ENCODE measurements at regions not wholly inside any gene's neighbourhood (a gene's known extent, or its start where the extent isn't known, plus 50 kb on each side); places are given as distances from the start of the nearest gene placed in this dataset.
A peak's percentile ranks its signal among the peaks of the same experiment; 100 is the strongest.

- intact Hi-C loops (cut with DNase I), result no loop called here
- Histone ChIP-seq H3K4me3 (no peak overlapping the region), H3K36me3 (no peaks in the 10 kb centered on the region), H3K9me3 (no peaks in the 10 kb centered on the region), H3K27me3 (replicated peaks; ENCODE audit: insufficient read depth) (no peaks in the 10 kb centered on the region), H3K4me1 (replicated peaks) (peaks cover 3% of the 10 kb centered on the region), H3K27ac (no peak overlapping the region)
- WGBS, result 18% methylated on average over 2 of the region's 2 CpGs
- TF ChIP-seq, protein P1, sequence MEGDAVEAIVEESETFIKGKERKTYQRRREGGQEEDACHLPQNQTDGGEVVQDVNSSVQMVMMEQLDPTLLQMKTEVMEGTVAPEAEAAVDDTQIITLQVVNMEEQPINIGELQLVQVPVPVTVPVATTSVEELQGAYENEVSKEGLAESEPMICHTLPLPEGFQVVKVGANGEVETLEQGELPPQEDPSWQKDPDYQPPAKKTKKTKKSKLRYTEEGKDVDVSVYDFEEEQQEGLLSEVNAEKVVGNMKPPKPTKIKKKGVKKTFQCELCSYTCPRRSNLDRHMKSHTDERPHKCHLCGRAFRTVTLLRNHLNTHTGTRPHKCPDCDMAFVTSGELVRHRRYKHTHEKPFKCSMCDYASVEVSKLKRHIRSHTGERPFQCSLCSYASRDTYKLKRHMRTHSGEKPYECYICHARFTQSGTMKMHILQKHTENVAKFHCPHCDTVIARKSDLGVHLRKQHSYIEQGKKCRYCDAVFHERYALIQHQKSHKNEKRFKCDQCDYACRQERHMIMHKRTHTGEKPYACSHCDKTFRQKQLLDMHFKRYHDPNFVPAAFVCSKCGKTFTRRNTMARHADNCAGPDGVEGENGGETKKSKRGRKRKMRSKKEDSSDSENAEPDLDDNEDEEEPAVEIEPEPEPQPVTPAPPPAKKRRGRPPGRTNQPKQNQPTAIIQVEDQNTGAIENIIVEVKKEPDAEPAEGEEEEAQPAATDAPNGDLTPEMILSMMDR (IDR thresholded peaks at IDR 0.05), result no peak
- TF ChIP-seq POLR2A (IDR thresholded peaks at IDR 0.05) (no peak), POLR2AphosphoS5 (IDR thresholded peaks at IDR 0.05) (peak; percentile 47)
- no peak for DNase-seq (ENCODE audit: low spot score)
Measured at GRCh38 chr2:240280621-240281020, 140.2 kb upstream of the OTOS start.

DNA sequence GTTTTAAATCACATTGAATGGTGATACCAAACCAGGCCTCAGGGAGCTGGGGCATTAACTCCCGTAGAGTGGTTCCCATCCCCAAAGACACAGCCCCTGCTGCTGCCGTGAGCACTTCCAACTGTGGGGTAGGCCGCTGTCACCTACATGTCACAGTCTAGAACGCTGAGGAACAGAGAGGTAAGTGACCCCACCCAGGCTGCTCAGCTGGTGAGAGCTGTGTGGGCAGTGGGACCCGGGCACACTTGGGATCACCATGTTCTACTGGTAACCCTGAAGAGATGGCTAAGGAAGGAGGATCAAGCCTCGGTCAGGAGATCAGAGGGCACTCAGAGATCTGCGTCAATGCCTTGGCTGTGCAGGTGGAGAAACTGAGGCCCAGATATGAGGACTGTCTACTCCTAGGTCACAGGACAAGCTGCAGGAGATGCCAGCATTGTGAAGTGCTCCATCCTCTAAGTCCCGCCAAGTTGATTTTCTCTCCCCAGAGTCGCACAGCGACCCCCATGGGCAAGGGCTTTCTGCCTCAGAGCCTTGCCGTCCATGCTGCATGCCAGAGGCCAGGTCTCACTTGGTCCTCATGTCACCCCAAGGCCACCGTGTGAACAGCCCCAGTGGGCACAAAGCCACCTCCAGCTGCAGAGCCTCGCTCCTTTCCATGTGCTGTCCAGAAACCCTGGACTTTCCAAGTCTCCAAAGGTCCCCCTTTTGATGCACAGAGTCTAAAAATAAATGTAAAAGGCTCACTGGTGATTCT lies 144.2 kb upstream of the OTOS start:
- intact Hi-C loops (cut with DNase I), result no loop called here
- Histone ChIP-seq H3K4me3 (no peak overlapping the region), H3K27me3 (replicated peaks; ENCODE audit: insufficient read depth) (no peaks in the 10 kb centered on the region), H3K27ac (no peak overlapping the region), H3K4me1 (replicated peaks) (no peaks in the 10 kb centered on the region), H3K36me3 (no peaks in the 10 kb centered on the region), H3K9me3 (no peaks in the 10 kb centered on the region)
- TF ChIP-seq, protein P1 (IDR thresholded peaks at IDR 0.05), result no peak
- TF ChIP-seq POLR2A (IDR thresholded peaks at IDR 0.05) (no peak), POLR2AphosphoS5 (IDR thresholded peaks at IDR 0.05) (no peak)
- DNase-seq (ENCODE audit: low spot score), result no peak
- 85% methylated on average over 13 of the region's 13 CpGs for WGBS

DNA sequence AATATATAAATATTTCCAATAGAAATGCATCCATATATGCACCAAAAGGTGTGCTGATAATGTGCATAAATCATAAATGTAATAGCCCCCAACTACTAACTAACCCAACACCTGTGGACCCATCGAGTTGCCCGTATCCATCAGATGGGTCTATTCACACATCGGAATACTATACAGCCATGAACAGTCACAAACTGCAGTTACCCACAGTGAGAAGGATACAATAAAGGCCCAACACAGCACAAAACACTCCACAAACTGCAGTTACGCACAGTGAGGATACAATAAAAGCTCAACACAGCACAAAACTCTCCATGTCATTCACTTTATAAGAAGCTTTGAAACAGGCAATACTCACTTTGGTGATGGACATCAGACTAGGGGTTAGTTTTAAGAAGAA lies 145.3 kb upstream of the OTOS start:
- H3K4me1 ChIP-seq (replicated peaks), result no peaks in the 10 kb centered on the region
- H3K9me3 ChIP-seq, result no peaks in the 10 kb centered on the region
- TF ChIP-seq, protein P1 (IDR thresholded peaks at IDR 0.05), result no peak
- no peak for TF ChIP-seq POLR2AphosphoS5 (IDR thresholded peaks at IDR 0.05)
- TF ChIP-seq POLR2A (IDR thresholded peaks at IDR 0.05), result no peak
- no peaks in the 10 kb centered on the region for H3K36me3 ChIP-seq
- 95% methylated on average over 4 of the region's 4 CpGs for WGBS
- no peaks in the 10 kb centered on the region for H3K27me3 ChIP-seq (replicated peaks; ENCODE audit: insufficient read depth)
- DNase-seq (ENCODE audit: low spot score), result no peak
- intact Hi-C loops (cut with DNase I), result no loop called here
- H3K4me3 ChIP-seq, result no peak overlapping the region
- H3K27ac ChIP-seq, result no peak overlapping the region

DNA sequence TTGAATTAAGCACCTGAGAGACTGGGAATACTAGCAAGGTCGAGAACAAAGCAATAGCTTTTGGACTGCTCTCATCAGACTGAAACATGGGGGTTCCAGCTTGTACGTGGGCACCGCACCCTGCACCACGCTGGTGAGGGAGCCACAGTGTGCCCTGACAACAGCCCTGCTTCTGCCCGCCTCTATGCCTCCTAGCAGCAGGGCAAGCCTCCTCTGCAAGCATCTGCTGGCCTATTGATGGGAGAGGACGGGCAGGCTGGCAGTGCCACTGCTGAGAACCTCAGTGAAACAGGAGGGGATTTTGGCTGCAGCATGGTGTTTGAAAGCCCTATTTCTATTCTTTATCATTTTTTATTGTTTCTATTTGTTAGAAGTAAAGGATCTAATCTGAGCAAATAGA lies 146.1 kb upstream of the OTOS start:
- Histone ChIP-seq H3K36me3 (no peaks in the 10 kb centered on the region), H3K9me3 (no peaks in the 10 kb centered on the region), H3K27ac (no peak overlapping the region), H3K4me1 (replicated peaks) (no peaks in the 10 kb centered on the region), H3K4me3 (no peak overlapping the region), H3K27me3 (replicated peaks; ENCODE audit: insufficient read depth) (no peaks in the 10 kb centered on the region)
- 71% methylated on average over 6 of the region's 6 CpGs for WGBS
- no peak for DNase-seq (ENCODE audit: low spot score)
- intact Hi-C loops (cut with DNase I), result no loop called here
- TF ChIP-seq, protein P1 (IDR thresholded peaks at IDR 0.05), result no peak
- TF ChIP-seq POLR2AphosphoS5 (IDR thresholded peaks at IDR 0.05) (no peak), POLR2A (IDR thresholded peaks at IDR 0.05) (no peak)

- no peak overlapping the region for H3K4me3 ChIP-seq
- no peaks in the 10 kb centered on the region for H3K36me3 ChIP-seq
- DNase-seq (ENCODE audit: low spot score), result no peak
- TF ChIP-seq POLR2A (IDR thresholded peaks at IDR 0.05) (no peak), POLR2AphosphoS5 (IDR thresholded peaks at IDR 0.05) (no peak)
- TF ChIP-seq, protein P1 (IDR thresholded peaks at IDR 0.05), result no peak
- no peaks in the 10 kb centered on the region for H3K9me3 ChIP-seq
- no peak overlapping the region for H3K27ac ChIP-seq
- WGBS, result 84% methylated on average over 14 of the region's 14 CpGs
- intact Hi-C loops (cut with DNase I), result no loop called here
- H3K27me3 ChIP-seq (replicated peaks; ENCODE audit: insufficient read depth), result no peaks in the 10 kb centered on the region
- H3K4me1 ChIP-seq (replicated peaks), result no peaks in the 10 kb centered on the region
Measured at GRCh38 chr2:240287011-240287410, 146.6 kb upstream of the OTOS start.
